ENCODE measurements at regions not wholly inside any gene's neighbourhood (a gene's known extent, or its start where the extent isn't known, plus 50 kb on each side); places are given as distances from the start of the nearest gene placed in this dataset.

DNA sequence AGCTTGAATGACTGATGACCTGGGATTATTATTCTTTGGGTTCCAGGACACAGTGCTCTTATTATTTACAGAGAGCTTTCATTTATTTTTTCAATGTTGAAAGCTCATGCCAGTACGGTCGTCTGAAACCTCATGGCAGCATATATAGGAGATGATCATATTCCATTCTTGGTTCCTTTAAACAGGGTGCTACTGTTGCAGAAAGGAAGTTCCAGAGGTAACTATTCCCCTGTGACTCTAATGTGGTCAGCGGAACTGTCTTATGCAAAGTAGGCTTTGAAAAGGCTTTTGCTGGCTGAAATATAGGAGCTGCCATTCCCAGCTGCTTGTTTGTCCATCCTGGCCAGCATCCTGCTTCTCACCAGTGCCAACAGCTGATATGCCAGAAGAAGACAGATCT lies 208.3 kb upstream of the LEF1 start:
- H3K18ac ChIP-seq (ENCODE audit: low read length): no peak overlapping the region
- no peaks in the 10 kb centered on the region for H3K4me1 ChIP-seq (ENCODE audit: control insufficient read depth in 1 of 2, insufficient read depth in 2 of 2, low read length in 2 of 2)
- H3K4me2 ChIP-seq (ENCODE audit: low read length): no peak overlapping the region

DNA sequence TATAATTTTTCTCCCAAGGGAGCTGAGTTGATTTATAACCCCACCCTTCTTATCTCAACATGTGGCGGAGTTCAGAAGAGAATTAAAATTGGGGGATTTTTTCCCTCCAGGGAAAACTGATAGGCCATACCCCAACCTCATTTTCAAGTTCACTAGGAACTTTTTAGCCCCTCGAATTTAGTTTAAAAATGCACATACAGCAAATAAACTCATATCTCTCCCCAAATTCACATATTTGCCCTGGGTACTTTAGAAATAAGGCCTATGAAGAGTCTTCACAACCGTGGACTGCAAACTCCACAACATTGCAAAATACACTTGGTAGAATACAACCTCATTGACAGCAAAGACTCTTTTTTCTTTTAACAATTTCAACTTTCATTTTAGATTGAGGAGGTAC lies 206.7 kb upstream of the LEF1 start:
- no peak overlapping the region for H3K18ac ChIP-seq (ENCODE audit: low read length)
- H2AFZ ChIP-seq (ENCODE audit: insufficient read depth, low read length, poor library complexity): no peak overlapping the region
- no CpG with 5 or more reads among the region's 3 CpGs for WGBS (ENCODE audit: extremely low coverage, insufficient coverage, insufficient read length)
- no peak overlapping the region for H4K8ac ChIP-seq (ENCODE audit: low read depth, low read length)
- no peak overlapping the region for H3K23ac ChIP-seq (ENCODE audit: low read length)
- no peak overlapping the region for H2BK120ac ChIP-seq (ENCODE audit: insufficient read depth, low read length, poor library complexity)
- no peak overlapping the region for H3K4ac ChIP-seq (ENCODE audit: low read depth, low read length)
- DNase-seq: no peak
- no peak overlapping the region for H3K14ac ChIP-seq (ENCODE audit: low read length)
- H3K4me1 ChIP-seq (ENCODE audit: control insufficient read depth in 1 of 2, insufficient read depth in 2 of 2, low read length in 2 of 2): no peaks in the 10 kb centered on the region
- H2BK5ac ChIP-seq (ENCODE audit: low read depth, low read length, poor library complexity): no peak overlapping the region
- no peak overlapping the region for H2AK5ac ChIP-seq (ENCODE audit: low read length)
- H4K91ac ChIP-seq (ENCODE audit: low read depth, low read length): no peak overlapping the region
- no peaks in the 10 kb centered on the region for H3K79me2 ChIP-seq (ENCODE audit: control insufficient read depth, insufficient read depth, low read length, poor library complexity)
- H3K9me3 ChIP-seq (ENCODE audit: insufficient read depth, low read depth, low read length): no peaks in the 10 kb centered on the region
- H3K4me3 ChIP-seq (ENCODE audit: low read depth, low read length): no peak overlapping the region
- H2BK12ac ChIP-seq (ENCODE audit: low read length): no peak overlapping the region
- H3K79me1 ChIP-seq (ENCODE audit: low read length): no peaks in the 10 kb centered on the region
- no peak overlapping the region for H3K4me2 ChIP-seq (ENCODE audit: low read length)
- H3K27ac ChIP-seq (ENCODE audit: low read depth, low read length): no peak overlapping the region
- H4K12ac ChIP-seq (ENCODE audit: low read depth, low read length): no peak overlapping the region
- H3K36me3 ChIP-seq (ENCODE audit: control insufficient read depth in 1 of 2, insufficient read depth in 2 of 2, low read length in 2 of 2): no peaks in the 10 kb centered on the region
- H3K27me3 ChIP-seq (ENCODE audit: insufficient read depth, low read length): no peaks in the 10 kb centered on the region
- no peak overlapping the region for H3K9ac ChIP-seq (ENCODE audit: low read length)

More for the DNA sequence above, 208.3 kb upstream of the LEF1 start:
- Histone ChIP-seq H3K79me1 (ENCODE audit: low read length) (no peaks in the 10 kb centered on the region), H3K23ac (ENCODE audit: low read length) (no peak overlapping the region), H3K14ac (ENCODE audit: low read length) (no peak overlapping the region), H3K36me3 (ENCODE audit: control insufficient read depth in 1 of 2, insufficient read depth in 2 of 2, low read length in 2 of 2) (no peaks in the 10 kb centered on the region), H2BK12ac (ENCODE audit: low read length) (no peak overlapping the region), H3K9ac (ENCODE audit: low read length) (no peak overlapping the region), H4K91ac (ENCODE audit: low read depth, low read length) (no peak overlapping the region), H3K4me3 (ENCODE audit: low read depth, low read length) (no peak overlapping the region), H3K27ac (ENCODE audit: low read depth, low read length) (no peak overlapping the region), H4K12ac (ENCODE audit: low read depth, low read length) (no peak overlapping the region), H2AK5ac (ENCODE audit: low read length) (no peak overlapping the region), H3K9me3 (ENCODE audit: insufficient read depth, low read depth, low read length) (no peaks in the 10 kb centered on the region), H2BK5ac (ENCODE audit: low read depth, low read length, poor library complexity) (no peak overlapping the region), H2BK120ac (ENCODE audit: insufficient read depth, low read length, poor library complexity) (no peak overlapping the region), H2AFZ (ENCODE audit: insufficient read depth, low read length, poor library complexity) (no peak overlapping the region), H3K79me2 (ENCODE audit: control insufficient read depth, insufficient read depth, low read length, poor library complexity) (no peaks in the 10 kb centered on the region), H4K8ac (ENCODE audit: low read depth, low read length) (no peak overlapping the region), H3K4ac (ENCODE audit: low read depth, low read length) (no peak overlapping the region), H3K27me3 (ENCODE audit: insufficient read depth, low read length) (no peaks in the 10 kb centered on the region)
- no CpG with 5 or more reads among the region's 3 CpGs for WGBS (ENCODE audit: extremely low coverage, insufficient coverage, insufficient read length)
- no peak for DNase-seq

- Histone ChIP-seq H4K12ac (ENCODE audit: low read depth, low read length) (no peak overlapping the region), H3K4me2 (ENCODE audit: low read length) (no peak overlapping the region), H3K27ac (ENCODE audit: low read depth, low read length) (no peak overlapping the region), H3K79me1 (ENCODE audit: low read length) (no peaks in the 10 kb centered on the region), H3K9me3 (ENCODE audit: insufficient read depth, low read depth, low read length) (no peaks in the 10 kb centered on the region), H2AK5ac (ENCODE audit: low read length) (no peak overlapping the region), H3K36me3 (ENCODE audit: control insufficient read depth in 1 of 2, insufficient read depth in 2 of 2, low read length in 2 of 2) (no peaks in the 10 kb centered on the region), H3K9ac (ENCODE audit: low read length) (no peak overlapping the region), H3K27me3 (ENCODE audit: insufficient read depth, low read length) (no peaks in the 10 kb centered on the region), H3K14ac (ENCODE audit: low read length) (no peak overlapping the region), H2BK12ac (ENCODE audit: low read length) (no peak overlapping the region), H3K23ac (ENCODE audit: low read length) (no peak overlapping the region), H2BK120ac (ENCODE audit: insufficient read depth, low read length, poor library complexity) (no peak overlapping the region), H2AFZ (ENCODE audit: insufficient read depth, low read length, poor library complexity) (no peak overlapping the region), H2BK5ac (ENCODE audit: low read depth, low read length, poor library complexity) (no peak overlapping the region), H3K4ac (ENCODE audit: low read depth, low read length) (no peak overlapping the region), H4K91ac (ENCODE audit: low read depth, low read length) (no peak overlapping the region), H3K18ac (ENCODE audit: low read length) (no peak overlapping the region), H3K4me1 (ENCODE audit: control insufficient read depth in 1 of 2, insufficient read depth in 2 of 2, low read length in 2 of 2) (peaks cover 0 to 2% of the 10 kb centered on the region in 2 experiments), H4K8ac (ENCODE audit: low read depth, low read length) (no peak overlapping the region), H3K79me2 (ENCODE audit: control insufficient read depth, insufficient read depth, low read length, poor library complexity) (no peaks in the 10 kb centered on the region), H3K4me3 (ENCODE audit: low read depth, low read length) (peak overlapping the region; percentile 8)
- no CpG with 5 or more reads among the region's 5 CpGs for whole genome bisulfite sequencing (ENCODE audit: extremely low coverage, insufficient coverage, insufficient read length)
- no peak for DNase-seq
Measured at GRCh38 chr4:108372681-108373080, 203.9 kb upstream of the LEF1 start.

GRCh38 chr4:108371282-108371681 lies 202.6 kb upstream of the LEF1 start:
- H3K14ac ChIP-seq (ENCODE audit: low read length): no peak overlapping the region
- H3K79me2 ChIP-seq (ENCODE audit: control insufficient read depth, insufficient read depth, low read length, poor library complexity): no peaks in the 10 kb centered on the region
- no peak overlapping the region for H3K9ac ChIP-seq (ENCODE audit: low read length)
- H3K4me1 ChIP-seq (ENCODE audit: control insufficient read depth in 1 of 2, insufficient read depth in 2 of 2, low read length in 2 of 2): peaks cover 0 to 2% of the 10 kb centered on the region in 2 experiments
- no peak overlapping the region for H3K4ac ChIP-seq (ENCODE audit: low read depth, low read length)
- H4K12ac ChIP-seq (ENCODE audit: low read depth, low read length): no peak overlapping the region
- H2AK5ac ChIP-seq (ENCODE audit: low read length): no peak overlapping the region
- H4K8ac ChIP-seq (ENCODE audit: low read depth, low read length): no peak overlapping the region
- no peak overlapping the region for H2BK5ac ChIP-seq (ENCODE audit: low read depth, low read length, poor library complexity)
- no peak overlapping the region for H3K18ac ChIP-seq (ENCODE audit: low read length)
- H3K27me3 ChIP-seq (ENCODE audit: insufficient read depth, low read length): no peaks in the 10 kb centered on the region
- no peak overlapping the region for H3K4me3 ChIP-seq (ENCODE audit: low read depth, low read length)
- no peak overlapping the region for H2AFZ ChIP-seq (ENCODE audit: insufficient read depth, low read length, poor library complexity)
- no peak for DNase-seq
- no peak overlapping the region for H3K4me2 ChIP-seq (ENCODE audit: low read length)
- no peaks in the 10 kb centered on the region for H3K79me1 ChIP-seq (ENCODE audit: low read length)
- no peak overlapping the region for H2BK120ac ChIP-seq (ENCODE audit: insufficient read depth, low read length, poor library complexity)
- H2BK12ac ChIP-seq (ENCODE audit: low read length): no peak overlapping the region
- no peak overlapping the region for H3K27ac ChIP-seq (ENCODE audit: low read depth, low read length)
- H4K91ac ChIP-seq (ENCODE audit: low read depth, low read length): no peak overlapping the region
- no CpG with 5 or more reads among the region's 8 CpGs for WGBS (ENCODE audit: extremely low coverage, insufficient coverage, insufficient read length)
- H3K36me3 ChIP-seq (ENCODE audit: control insufficient read depth in 1 of 2, insufficient read depth in 2 of 2, low read length in 2 of 2): no peaks in the 10 kb centered on the region
- no peaks in the 10 kb centered on the region for H3K9me3 ChIP-seq (ENCODE audit: insufficient read depth, low read depth, low read length)
- H3K23ac ChIP-seq (ENCODE audit: low read length): no peak overlapping the region

Data from trophoblast cell (in vitro differentiated cells and primary cell).